CD4-positive, CD25-positive, alpha-beta regulatory T cell (primary cell): ENCODE measurements at regions not wholly inside any gene's neighbourhood (a gene's known extent, or its start where the extent isn't known, plus 50 kb on each side); places are given as distances from the start of the nearest gene placed in this dataset.

Experiments used
- ATAC-seq, 2 donors: fragments of 150-1000 bp; cut with Tn5 transposase; one replicate each; pipeline ENCODE4 v1.10.0; 2021; ENCODE audit warnings: low read depth in 2 of 2, moderate number of reproducible peaks in 2 of 2, moderate library complexity in 1 of 2
- DNase-seq, 3 donors: peaks; one replicate each; pipeline versions ENCODE4 v3.0.0 to v3.0.0-alpha.2; 2012 to 2022; ENCODE audit warnings: mixed read lengths in 1 of 3
- H3K27ac ChIP-seq: one replicate; pipeline ENCODE4 v1.7.0; 2013; ENCODE audit warnings: mild to moderate bottlenecking, low read length; ENCODE audit not compliant: insufficient read depth, poor library complexity, severe bottlenecking
- H3K27me3 ChIP-seq: one replicate; pipeline ENCODE4 v1.7.0; 2013; ENCODE audit warnings: low read length; ENCODE audit not compliant: control insufficient read depth, insufficient read depth
- H3K36me3 ChIP-seq: one replicate; pipeline ENCODE4 v1.7.0; 2013; ENCODE audit warnings: mild to moderate bottlenecking, low read length, moderate library complexity; ENCODE audit not compliant: control insufficient read depth, insufficient read depth
- H3K4me1 ChIP-seq: 2 replicates; pipeline ENCODE4 v1.7.0; 2013; ENCODE audit warnings: mild to moderate bottlenecking, low read length; ENCODE audit not compliant: insufficient read depth, control insufficient read depth, poor library complexity, severe bottlenecking
- H3K4me3 ChIP-seq: one replicate; pipeline ENCODE4 v1.7.0; 2013; ENCODE audit warnings: low read depth, mild to moderate bottlenecking, low read length, moderate library complexity
- H3K9me3 ChIP-seq, 2 experiments: 1 replicate in 1 of 2; 2 replicates in 1 of 2; pipeline ENCODE4 v1.7.0; 2013; ENCODE audit warnings: low read length in 2 of 2, mild to moderate bottlenecking in 1 of 2, moderate library complexity in 1 of 2; ENCODE audit not compliant: control insufficient read depth in 2 of 2
- H3K27ac Mint-ChIP-seq, 3 donors: one replicate each; pipeline ENCODE4 v1.8.0; 2020 to 2022; ENCODE audit warnings: mild to moderate bottlenecking in 3 of 3, mixed read lengths in 3 of 3, moderate library complexity in 2 of 3
- H3K27me3 Mint-ChIP-seq: one replicate; pipeline ENCODE4 v1.8.0; 2022; ENCODE audit warnings: mild to moderate bottlenecking, mixed read lengths
- H3K36me3 Mint-ChIP-seq: one replicate; pipeline ENCODE4 v1.8.0; 2020; ENCODE audit warnings: mixed read lengths
- H3K4me1 Mint-ChIP-seq, 4 donors: one replicate each; pipeline ENCODE4 v1.8.0; 2020 to 2022; ENCODE audit warnings: mixed read lengths in 4 of 4, mild to moderate bottlenecking in 1 of 4
- H3K4me3 Mint-ChIP-seq, 4 donors: one replicate each; pipeline ENCODE4 v1.8.0; 2020 to 2022; ENCODE audit warnings: mild to moderate bottlenecking in 4 of 4, mixed read lengths in 4 of 4, moderate library complexity in 3 of 4
- H3K9me3 Mint-ChIP-seq, 7 donors: one replicate each; pipeline ENCODE4 v1.8.0; 2020 to 2022; ENCODE audit warnings: mixed read lengths in 7 of 7, mild to moderate bottlenecking in 3 of 7, moderate library complexity in 2 of 7

DNA sequence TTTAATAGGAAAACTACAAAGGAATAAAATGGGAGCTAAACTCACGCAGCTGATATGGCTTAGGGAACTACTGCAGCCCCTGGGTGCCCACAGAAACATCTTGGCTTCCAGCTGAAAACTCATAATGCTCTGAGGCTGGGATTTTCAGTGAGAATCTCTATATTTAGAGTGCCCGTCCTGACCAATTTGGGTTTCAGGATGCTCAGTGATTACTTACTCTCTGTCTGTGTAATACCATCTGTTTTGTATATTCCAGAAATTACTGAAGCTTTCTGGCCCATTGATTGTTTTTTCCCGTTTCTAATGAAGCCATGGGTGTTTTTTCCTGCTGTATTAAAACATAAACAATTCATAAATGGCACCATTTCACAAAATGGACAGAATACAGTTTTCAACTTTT, 50.6 kb upstream of the ZNF385D start:
- Histone ChIP-seq H3K4me1 (no peaks in the 10 kb centered on the region), H3K27ac (no peak overlapping the region), H3K9me3 (no peaks in the 10 kb centered on the region), H3K27me3 (no peaks in the 10 kb centered on the region), H3K4me3 (no peak overlapping the region), H3K36me3 (no peaks in the 10 kb centered on the region)
- no peak overlapping the region for H3K4me3 Mint-ChIP-seq
- no peak overlapping the region for H3K27ac Mint-ChIP-seq
- peaks cover 0 to 30% (median 8%) of the 10 kb centered on the region in 7 donors for H3K9me3 Mint-ChIP-seq
- ATAC-seq (no peak), DNase-seq (no peak)
- no peaks in the 10 kb centered on the region for H3K27me3 Mint-ChIP-seq
- H3K4me1 Mint-ChIP-seq, result no peaks in the 10 kb centered on the region
- no peaks in the 10 kb centered on the region for H3K36me3 Mint-ChIP-seq

DNA sequence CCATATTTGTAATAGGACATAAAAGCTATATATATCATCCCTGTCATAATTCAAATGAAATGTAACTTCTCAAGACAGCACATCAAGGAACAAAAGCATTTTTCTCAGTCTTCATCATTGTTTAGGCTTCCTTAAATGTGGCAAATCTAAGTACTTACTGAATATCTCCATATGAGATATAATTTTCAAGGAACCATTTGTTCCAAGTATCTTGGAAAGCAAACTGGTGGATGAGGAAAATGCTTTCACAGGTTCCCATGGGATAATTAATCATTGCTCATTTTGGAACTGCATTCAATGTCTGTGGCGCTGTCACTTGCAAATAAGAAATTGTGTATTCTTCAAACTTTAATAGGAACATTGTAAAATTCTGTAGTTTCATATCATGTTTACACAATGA, 52.6 kb upstream of the ZNF385D start:
- DNase-seq, result no peak
- H3K36me3 ChIP-seq, result no peaks in the 10 kb centered on the region
- H3K4me1 Mint-ChIP-seq, result no peaks in the 10 kb centered on the region
- peaks cover 0 to 4% of the 10 kb centered on the region in 2 experiments for H3K9me3 ChIP-seq
- H3K27me3 ChIP-seq, result no peaks in the 10 kb centered on the region
- no peak overlapping the region for H3K27ac ChIP-seq
- H3K27me3 Mint-ChIP-seq, result no peaks in the 10 kb centered on the region
- H3K4me3 Mint-ChIP-seq, result no peak overlapping the region
- no peaks in the 10 kb centered on the region for H3K4me1 ChIP-seq
- H3K27ac Mint-ChIP-seq, result no peak overlapping the region
- ATAC-seq, result no peak
- H3K9me3 Mint-ChIP-seq, result peaks cover 0 to 28% (median 8%) of the 10 kb centered on the region in 7 donors
- H3K36me3 Mint-ChIP-seq, result no peaks in the 10 kb centered on the region
- H3K4me3 ChIP-seq, result no peak overlapping the region

DNA sequence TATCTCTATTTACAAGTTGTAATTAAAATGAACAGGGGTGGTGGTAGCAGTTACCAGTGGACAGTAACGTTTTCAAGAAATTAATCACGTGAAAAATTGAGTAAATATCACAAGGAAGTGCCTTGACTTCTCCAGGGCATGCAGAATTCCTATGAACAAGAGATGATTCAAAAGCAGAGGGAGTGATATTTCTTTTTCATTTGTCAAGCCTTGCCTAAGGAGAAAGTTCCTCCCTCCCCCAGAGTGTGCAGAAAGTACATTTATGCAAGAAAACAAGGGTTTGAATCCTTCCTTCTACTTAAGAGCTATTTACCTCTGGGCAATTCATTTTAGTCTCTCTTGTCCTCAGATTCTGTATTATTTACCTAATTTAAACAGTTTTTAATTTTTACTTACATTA, 53.3 kb upstream of the ZNF385D start:
- H3K9me3 Mint-ChIP-seq, result peaks cover 0 to 24% (median 8%) of the 10 kb centered on the region in 7 donors
- DNase-seq, result no peak
- no peaks in the 10 kb centered on the region for H3K27me3 ChIP-seq
- no peaks in the 10 kb centered on the region for H3K36me3 ChIP-seq
- no peak for ATAC-seq
- H3K4me1 ChIP-seq, result no peaks in the 10 kb centered on the region
- no peak overlapping the region for H3K27ac Mint-ChIP-seq
- H3K36me3 Mint-ChIP-seq, result no peaks in the 10 kb centered on the region
- peaks cover 0 to 4% of the 10 kb centered on the region in 2 experiments for H3K9me3 ChIP-seq
- H3K4me1 Mint-ChIP-seq, result no peaks in the 10 kb centered on the region
- no peak overlapping the region for H3K4me3 ChIP-seq
- H3K4me3 Mint-ChIP-seq, result no peak overlapping the region
- no peak overlapping the region for H3K27ac ChIP-seq
- no peaks in the 10 kb centered on the region for H3K27me3 Mint-ChIP-seq

DNA sequence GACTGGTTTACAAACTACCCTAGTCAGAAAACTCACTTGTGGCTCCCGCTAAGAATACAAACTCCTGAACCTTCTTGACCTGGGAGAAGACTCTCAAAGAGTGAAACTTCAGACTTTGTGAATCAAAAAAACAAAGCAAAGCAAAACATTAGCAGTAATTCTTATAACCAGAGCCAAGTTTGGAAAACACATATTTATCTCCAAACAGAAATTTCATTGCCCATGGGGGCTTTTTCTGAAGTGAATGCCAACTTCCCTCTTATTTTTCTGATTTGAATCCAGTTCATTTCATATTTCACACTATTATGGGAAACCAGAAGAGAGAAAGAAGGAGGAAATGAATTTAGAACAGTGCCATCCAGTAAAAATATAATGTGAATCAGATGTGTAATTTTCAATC, 55.7 kb upstream of the ZNF385D start:
- H3K4me3 ChIP-seq, result no peak overlapping the region
- no peaks in the 10 kb centered on the region for H3K36me3 ChIP-seq
- H3K4me1 ChIP-seq, result no peaks in the 10 kb centered on the region
- H3K27ac ChIP-seq, result no peak overlapping the region
- H3K27me3 ChIP-seq, result no peaks in the 10 kb centered on the region
- ATAC-seq (no peak), DNase-seq (no peak)
- no peak overlapping the region for H3K4me3 Mint-ChIP-seq
- H3K4me1 Mint-ChIP-seq, result no peaks in the 10 kb centered on the region
- H3K27me3 Mint-ChIP-seq, result no peaks in the 10 kb centered on the region
- no peaks in the 10 kb centered on the region for H3K36me3 Mint-ChIP-seq
- peaks cover 0 to 4% of the 10 kb centered on the region in 2 experiments for H3K9me3 ChIP-seq
- no peak overlapping the region for H3K27ac Mint-ChIP-seq
- peaks cover 0 to 10% (median 1%) of the 10 kb centered on the region in 7 donors for H3K9me3 Mint-ChIP-seq

DNA sequence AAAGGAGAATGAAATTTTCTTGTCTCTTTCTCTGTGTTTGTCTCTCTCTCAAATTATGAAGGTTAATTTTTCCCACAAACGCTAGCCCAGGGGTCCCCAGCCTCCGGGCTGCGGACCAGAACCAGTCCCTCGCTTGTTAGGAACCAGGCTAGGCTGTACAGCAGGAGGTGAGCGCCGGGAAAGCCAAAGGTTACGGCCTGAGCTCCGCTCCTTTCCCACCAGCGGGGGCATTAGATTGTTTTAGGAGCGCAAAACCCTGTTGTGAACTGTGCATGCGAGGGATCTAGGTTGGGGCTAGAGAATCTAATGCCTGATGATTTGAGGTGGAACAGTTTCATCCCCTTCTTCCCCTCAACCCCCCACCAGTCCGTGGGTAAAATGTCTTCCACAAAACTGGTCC, 74.7 kb upstream of the ZNF385D start:
- ATAC-seq, result no peak
- no peak overlapping the region for H3K27ac ChIP-seq
- no peaks in the 10 kb centered on the region for H3K36me3 Mint-ChIP-seq

DNA sequence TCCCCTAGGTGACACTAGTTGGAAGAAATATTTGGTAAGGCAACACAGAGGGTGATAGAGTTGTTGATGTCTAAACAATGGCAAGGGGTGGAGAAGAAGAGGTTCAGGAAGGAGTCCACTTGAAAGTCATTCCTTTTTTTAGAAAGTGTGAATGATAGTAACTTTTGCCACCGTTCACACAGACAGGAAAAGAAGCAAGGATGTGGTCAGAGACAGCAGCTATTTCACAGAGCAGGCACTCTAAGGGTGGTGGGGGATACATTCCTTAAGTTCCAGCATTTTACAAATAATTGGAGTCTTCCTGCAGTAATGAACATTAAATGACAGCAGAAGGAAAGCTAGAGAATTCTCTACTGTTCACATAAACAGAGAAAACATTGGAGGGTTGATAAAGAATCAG, 75.4 kb upstream of the ZNF385D start:
- H3K27me3 Mint-ChIP-seq, result no peaks in the 10 kb centered on the region
- DNase-seq, result no peak

More for the DNA sequence above, 74.7 kb upstream of the ZNF385D start:
- no peak for DNase-seq
- Mint-ChIP-seq H3K9me3 (peaks cover 1 to 15% (median 6%) of the 10 kb centered on the region in 7 donors), H3K4me3 (no peak overlapping the region), H3K27me3 (no peaks in the 10 kb centered on the region), H3K27ac (no peak overlapping the region), H3K4me1 (no peaks in the 10 kb centered on the region)
- H3K4me3 ChIP-seq, result no peak overlapping the region
- H3K36me3 ChIP-seq, result no peaks in the 10 kb centered on the region
- H3K4me1 ChIP-seq, result no peaks in the 10 kb centered on the region
- H3K27me3 ChIP-seq, result no peaks in the 10 kb centered on the region
- H3K9me3 ChIP-seq, result peaks cover 0 to 6% of the 10 kb centered on the region in 2 experiments

DNA sequence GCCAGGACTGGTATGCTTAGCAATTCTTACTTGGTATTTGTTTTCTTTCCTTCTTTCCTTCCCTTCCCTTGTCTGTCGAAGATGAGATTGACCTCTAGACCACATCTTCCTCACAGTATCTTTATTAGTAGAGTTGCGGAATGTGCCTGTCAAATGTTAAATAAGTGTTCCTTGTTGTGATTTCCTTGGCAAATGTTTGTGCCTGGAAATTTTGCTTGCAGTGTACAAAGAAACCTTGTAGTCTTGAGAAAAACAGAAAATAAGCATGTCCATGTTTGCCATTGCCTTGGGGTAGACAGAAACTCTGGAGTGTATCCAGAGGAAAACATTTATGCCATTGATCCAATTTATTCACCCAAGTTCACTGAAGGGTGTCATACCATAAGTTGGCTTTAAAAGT, 79.5 kb upstream of the ZNF385D start:
- DNase-seq (no peak), ATAC-seq (no peak)
- Mint-ChIP-seq H3K9me3 (peaks cover 1 to 23% (median 4%) of the 10 kb centered on the region in 7 donors), H3K27ac (no peak overlapping the region), H3K4me3 (no peak overlapping the region), H3K36me3 (no peaks in the 10 kb centered on the region), H3K4me1 (no peaks in the 10 kb centered on the region), H3K27me3 (no peaks in the 10 kb centered on the region)
- H3K9me3 ChIP-seq, result peaks cover 3 to 6% of the 10 kb centered on the region in 2 experiments
- H3K4me3 ChIP-seq, result no peak overlapping the region
- no peaks in the 10 kb centered on the region for H3K4me1 ChIP-seq
- no peaks in the 10 kb centered on the region for H3K27me3 ChIP-seq
- H3K36me3 ChIP-seq, result no peaks in the 10 kb centered on the region
- H3K27ac ChIP-seq, result no peak overlapping the region

More for the DNA sequence above, 75.4 kb upstream of the ZNF385D start:
- H3K9me3 ChIP-seq, result peaks cover 0 to 6% of the 10 kb centered on the region in 2 experiments
- Mint-ChIP-seq H3K4me3 (no peak overlapping the region), H3K27ac (no peak overlapping the region), H3K4me1 (no peaks in the 10 kb centered on the region), H3K36me3 (no peaks in the 10 kb centered on the region), H3K9me3 (peaks cover 1 to 15% (median 5%) of the 10 kb centered on the region in 7 donors)
- no peaks in the 10 kb centered on the region for H3K27me3 ChIP-seq
- no peaks in the 10 kb centered on the region for H3K36me3 ChIP-seq
- H3K4me3 ChIP-seq, result no peak overlapping the region
- ATAC-seq, result no peak
- H3K4me1 ChIP-seq, result no peaks in the 10 kb centered on the region
- H3K27ac ChIP-seq, result no peak overlapping the region

DNA sequence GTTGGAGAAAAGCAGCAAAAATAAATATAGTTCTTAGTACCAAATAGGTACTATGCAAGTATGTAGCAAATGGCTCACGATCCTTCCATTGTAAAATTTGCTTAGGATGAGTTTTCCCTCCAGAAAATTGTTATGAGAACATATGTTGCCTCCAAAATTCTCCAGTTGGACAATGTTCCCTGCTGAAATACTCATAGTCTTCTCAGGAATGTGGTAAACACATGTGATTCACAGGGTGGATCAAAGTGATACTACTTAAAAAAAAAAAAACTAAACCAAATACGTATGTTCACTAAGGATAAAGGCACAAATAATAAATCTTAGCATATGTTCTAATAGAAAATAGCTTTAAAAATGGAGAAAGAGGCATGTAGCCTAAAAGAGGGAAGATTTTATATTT, 84.3 kb upstream of the ZNF385D start:
- ATAC-seq (no peak), DNase-seq (no peak)
- Mint-ChIP-seq H3K9me3 (peaks cover 0 to 29% (median 3%) of the 10 kb centered on the region in 7 donors), H3K4me1 (no peaks in the 10 kb centered on the region), H3K27ac (no peak overlapping the region), H3K36me3 (no peaks in the 10 kb centered on the region), H3K4me3 (no peak overlapping the region), H3K27me3 (no peaks in the 10 kb centered on the region)
- H3K4me1 ChIP-seq, result no peaks in the 10 kb centered on the region
- H3K9me3 ChIP-seq, result peaks cover 3% of the 10 kb centered on the region in 2 experiments
- no peaks in the 10 kb centered on the region for H3K27me3 ChIP-seq
- H3K4me3 ChIP-seq, result no peak overlapping the region
- H3K36me3 ChIP-seq, result no peaks in the 10 kb centered on the region
- H3K27ac ChIP-seq, result no peak overlapping the region
